OCI-LY3 (cell line): ENCODE measurements at regions not wholly inside any gene's neighbourhood (a gene's known extent, or its start where the extent isn't known, plus 50 kb on each side); places are given as distances from the start of the nearest gene placed in this dataset.
"Not testable (repeated sequence)": the region's sequence is repeated elsewhere in the genome, so short reads cannot be mapped to it uniquely, and the experiment has no call there.

Experiments used
- H2AFZ ChIP-seq: fragments of 200-600, 300-600 bp; shearing (Covaris generic); 2 replicates; pipeline ENCODE4 v1.6.0; 2014; ENCODE audit warnings: antibody characterized with exemption, low read depth, low read length
- H3K27ac ChIP-seq: fragments of 200-600, 300-600 bp; sonication (generic); 2 replicates; pipeline ENCODE4 v1.5.1; 2014; ENCODE audit warnings: mild to moderate bottlenecking, low read length, moderate library complexity, mixed read lengths
- H3K27me3 ChIP-seq: fragments of 200-600, 300-600 bp; sonication (generic); 2 replicates; pipeline ENCODE4 v1.6.1; 2014; ENCODE audit warnings: low read depth, low read length, mixed read lengths
- H3K36me3 ChIP-seq: fragments of 200-600, 300-600 bp; sonication (generic); replicated peaks from 2 replicates; pipeline ENCODE3; 2014; ENCODE audit warnings: low read depth, low read length, mixed read lengths
- H3K4me1 ChIP-seq: fragments of 300-600, 200-600 bp; sonication (generic); 2 replicates; pipeline ENCODE4 v1.6.1; 2014; ENCODE audit warnings: low read length, mixed read lengths
- H3K4me2 ChIP-seq: fragments of 200-600, 300-600 bp; sonication (generic); 2 replicates; pipeline ENCODE4 v1.6.1; 2014; ENCODE audit warnings: low read length, mixed read lengths
- H3K4me3 ChIP-seq: fragments of 300-600, 200-600 bp; sonication (generic); 2 replicates; pipeline ENCODE4 v1.5.1; 2014; ENCODE audit warnings: antibody characterized with exemption, mild to moderate bottlenecking, low read length, moderate library complexity
- H3K79me2 ChIP-seq: fragments of 300-600, 200-600 bp; shearing (Covaris generic); 2 replicates; pipeline ENCODE4 v1.6.1; 2014; ENCODE audit warnings: mild to moderate bottlenecking, low read length, mixed read lengths
- H3K9ac ChIP-seq: fragments of 300-600, 200-600 bp; shearing (Covaris generic); 2 replicates; pipeline ENCODE4 v1.6.0; 2014; ENCODE audit warnings: mild to moderate bottlenecking, low read length, moderate library complexity
- H3K9me3 ChIP-seq: fragments of 200-600, 300-600 bp; shearing (Covaris generic); 2 replicates; pipeline ENCODE4 v1.6.1; 2014; ENCODE audit warnings: low read length, mixed read lengths; ENCODE audit not compliant: insufficient read depth
- H4K20me1 ChIP-seq: fragments of 200-600, 300-600 bp; sonication (generic); 2 replicates; pipeline ENCODE4 v1.6.1; 2016; ENCODE audit warnings: low read length, mixed read lengths; ENCODE audit not compliant: insufficient read depth
- EZH2phosphoT487 ChIP-seq: fragments of 200-600 bp; shearing (Covaris generic); IDR thresholded peaks from 2 replicates; pipeline ENCODE4 v1.6.1; 2018; ENCODE audit warnings: antibody characterized with exemption, mixed run types, low read depth
- TF ChIP-seq, protein P1 (sequence below): fragments of 200-600, 300-600 bp; sonication (generic); IDR thresholded peaks from 2 replicates; pipeline ENCODE4 v1.5.1; 2014; ENCODE audit warnings: antibody characterized with exemption, low read length, low read depth

DNA sequence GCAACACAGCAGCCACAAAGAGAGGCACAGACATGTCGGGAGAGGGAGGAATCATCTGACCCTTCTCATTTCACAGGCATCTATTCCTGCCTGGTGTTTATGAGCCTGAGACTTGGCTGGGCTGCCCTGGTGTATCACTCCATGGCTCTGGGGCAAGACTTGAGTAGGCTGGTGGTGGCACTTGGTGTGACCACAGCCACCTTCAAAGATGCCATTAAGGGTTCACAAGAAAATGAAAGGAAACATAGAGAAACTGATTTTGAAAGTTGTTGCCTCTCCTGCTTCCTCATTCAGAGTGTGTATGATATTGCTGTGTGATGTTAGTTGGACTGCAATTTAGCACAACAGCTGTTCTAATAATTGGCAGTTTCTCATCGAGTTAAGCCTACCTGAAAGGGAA lies 298.8 kb downstream of the FAM72C start:
- Histone ChIP-seq H3K4me3 (no peak overlapping the region), H3K9ac (no peak overlapping the region), H3K79me2 (no peaks in the 10 kb centered on the region), H2AFZ (no peak overlapping the region), H3K27me3 (0 out of 2 replicates have a peak, but pooled peaks cover 2% of the 10 kb centered on the region), H3K4me2 (no peak overlapping the region), H3K9me3 (no peaks in the 10 kb centered on the region), H3K4me1 (no peaks in the 10 kb centered on the region), H3K27ac (no peak overlapping the region), H4K20me1 (no peaks in the 10 kb centered on the region), H3K36me3 (no peaks in the 10 kb centered on the region)
- TF ChIP-seq, protein P1, sequence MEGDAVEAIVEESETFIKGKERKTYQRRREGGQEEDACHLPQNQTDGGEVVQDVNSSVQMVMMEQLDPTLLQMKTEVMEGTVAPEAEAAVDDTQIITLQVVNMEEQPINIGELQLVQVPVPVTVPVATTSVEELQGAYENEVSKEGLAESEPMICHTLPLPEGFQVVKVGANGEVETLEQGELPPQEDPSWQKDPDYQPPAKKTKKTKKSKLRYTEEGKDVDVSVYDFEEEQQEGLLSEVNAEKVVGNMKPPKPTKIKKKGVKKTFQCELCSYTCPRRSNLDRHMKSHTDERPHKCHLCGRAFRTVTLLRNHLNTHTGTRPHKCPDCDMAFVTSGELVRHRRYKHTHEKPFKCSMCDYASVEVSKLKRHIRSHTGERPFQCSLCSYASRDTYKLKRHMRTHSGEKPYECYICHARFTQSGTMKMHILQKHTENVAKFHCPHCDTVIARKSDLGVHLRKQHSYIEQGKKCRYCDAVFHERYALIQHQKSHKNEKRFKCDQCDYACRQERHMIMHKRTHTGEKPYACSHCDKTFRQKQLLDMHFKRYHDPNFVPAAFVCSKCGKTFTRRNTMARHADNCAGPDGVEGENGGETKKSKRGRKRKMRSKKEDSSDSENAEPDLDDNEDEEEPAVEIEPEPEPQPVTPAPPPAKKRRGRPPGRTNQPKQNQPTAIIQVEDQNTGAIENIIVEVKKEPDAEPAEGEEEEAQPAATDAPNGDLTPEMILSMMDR: no peak
- no peak for TF ChIP-seq EZH2phosphoT487

DNA sequence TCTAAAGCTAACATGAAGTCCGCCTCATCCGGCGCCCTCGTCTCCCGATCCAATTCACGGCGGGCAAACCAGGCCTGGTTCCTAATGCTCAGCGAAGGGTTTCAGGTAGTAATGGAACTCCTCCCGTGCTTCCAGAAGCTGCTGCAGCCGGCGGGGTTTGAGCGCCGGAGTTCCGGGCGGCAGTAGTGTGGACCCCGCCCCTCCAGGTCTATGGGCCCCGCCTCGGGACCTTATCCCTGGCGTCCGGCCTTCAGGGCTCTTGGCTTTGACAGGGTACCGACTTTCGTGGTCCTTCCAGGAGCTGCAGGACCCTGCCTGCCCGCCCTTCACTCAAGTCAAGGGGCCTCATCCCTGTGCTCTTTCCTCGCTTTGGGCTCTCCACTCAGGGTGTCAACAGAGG lies 304.1 kb downstream of the FAM72C start:
- Histone ChIP-seq H3K9ac (no peak overlapping the region), H3K4me3 (no peak overlapping the region), H3K79me2 (no peaks in the 10 kb centered on the region), H3K9me3 (no peaks in the 10 kb centered on the region), H2AFZ (no peak overlapping the region), H4K20me1 (no peaks in the 10 kb centered on the region), H3K27ac (no peak overlapping the region), H3K4me1 (no peaks in the 10 kb centered on the region), H3K36me3 (no peaks in the 10 kb centered on the region), H3K4me2 (no peak overlapping the region), H3K27me3 (no peaks in the 10 kb centered on the region)
- TF ChIP-seq, protein P1: no peak
- no peak for TF ChIP-seq EZH2phosphoT487

DNA sequence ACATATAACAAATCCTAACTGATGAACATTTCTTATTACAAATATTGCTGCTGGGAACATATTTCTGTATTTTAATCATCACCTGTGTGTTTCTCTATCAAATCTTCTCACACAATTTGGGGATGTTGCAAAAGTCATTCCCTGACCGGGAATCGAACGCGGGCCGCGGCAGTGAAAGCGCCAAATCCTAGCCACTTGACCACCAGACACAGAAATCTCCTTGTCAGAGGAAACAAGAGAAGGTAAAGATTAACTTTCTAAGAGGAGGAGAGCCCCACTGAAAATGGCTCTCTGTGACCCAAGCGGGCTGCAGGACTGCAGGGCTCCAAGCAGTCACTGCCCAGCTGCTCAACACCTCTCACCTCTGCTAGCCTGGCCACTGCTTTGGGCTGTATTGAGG lies 304.9 kb downstream of the FAM72C start:
- Histone ChIP-seq H3K4me1 (no peaks in the 10 kb centered on the region), H4K20me1 (no peaks in the 10 kb centered on the region), H3K79me2 (no peaks in the 10 kb centered on the region), H3K9me3 (no peaks in the 10 kb centered on the region), H2AFZ (no peak overlapping the region), H3K4me2 (no peak overlapping the region), H3K9ac (no peak overlapping the region), H3K36me3 (no peaks in the 10 kb centered on the region), H3K27me3 (no peaks in the 10 kb centered on the region), H3K27ac (no peak overlapping the region), H3K4me3 (no peak overlapping the region)
- TF ChIP-seq EZH2phosphoT487: no peak
- TF ChIP-seq, protein P1: no peak

DNA sequence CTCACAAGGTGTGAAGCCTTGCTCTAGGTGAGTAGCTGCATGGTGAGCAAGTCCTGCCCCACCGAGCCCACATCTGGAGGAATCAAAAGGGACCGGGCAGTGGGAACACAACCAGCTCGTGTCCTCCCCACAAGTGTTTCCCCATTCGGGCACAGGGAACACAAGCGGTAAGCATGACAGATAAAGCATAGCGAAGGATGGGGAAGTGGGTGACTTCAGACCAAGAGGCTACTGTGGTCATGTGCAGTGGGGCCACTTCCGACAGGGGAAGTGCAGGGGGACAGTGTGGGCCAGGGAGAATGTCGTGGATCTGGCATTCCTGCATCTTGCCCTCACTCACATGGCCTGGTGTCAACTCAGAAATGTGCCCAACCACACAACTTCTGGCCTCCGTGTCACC lies 306.2 kb downstream of the FAM72C start:
- Histone ChIP-seq H2AFZ (no peak overlapping the region), H3K9me3 (no peaks in the 10 kb centered on the region), H3K79me2 (no peaks in the 10 kb centered on the region), H3K4me1 (no peaks in the 10 kb centered on the region), H3K27ac (no peak overlapping the region), H3K9ac (no peak overlapping the region), H3K4me2 (no peak overlapping the region), H3K27me3 (no peaks in the 10 kb centered on the region), H3K4me3 (no peak overlapping the region), H3K36me3 (no peaks in the 10 kb centered on the region), H4K20me1 (no peaks in the 10 kb centered on the region)
- TF ChIP-seq, protein P1: no peak
- TF ChIP-seq EZH2phosphoT487: no peak

DNA sequence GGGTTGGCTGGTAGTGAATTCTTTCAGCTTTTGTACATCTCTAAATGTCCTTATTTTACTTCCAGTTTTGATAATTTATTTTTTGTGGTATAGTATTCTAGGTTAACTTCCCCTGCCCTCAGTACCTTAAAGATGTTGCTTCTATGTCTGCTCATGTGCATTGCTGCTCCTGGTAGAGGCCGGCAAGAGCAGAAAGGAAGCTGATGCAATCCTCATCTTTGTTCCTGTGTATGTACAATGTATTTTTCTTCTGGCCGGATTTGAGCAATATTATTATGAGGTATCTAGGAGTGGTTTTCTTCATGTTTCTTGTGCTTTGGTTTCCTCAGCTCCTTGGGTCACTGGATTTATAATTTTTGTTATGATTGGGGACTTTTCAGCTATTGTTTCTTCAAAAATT lies 308.7 kb downstream of the FAM72C start:
- H3K27ac ChIP-seq, H2AFZ ChIP-seq, H3K27me3 ChIP-seq, H3K9ac ChIP-seq, H3K4me2 ChIP-seq, H3K79me2 ChIP-seq, H3K9me3 ChIP-seq, H3K36me3 ChIP-seq, H4K20me1 ChIP-seq, H3K4me1 ChIP-seq, H3K4me3 ChIP-seq: not testable (repeated sequence)
